Natural killer cell (primary cell): ENCODE measurements at regions not wholly inside any gene's neighbourhood (a gene's known extent, or its start where the extent isn't known, plus 50 kb on each side); places are given as distances from the start of the nearest gene placed in this dataset.

ENCODE experiments used
- ATAC-seq, 3 donors: fragments of 150-1000 bp in 2 of 3; fragments of 200-7000 bp in 1 of 3; cut with Tn5 transposase; 1 replicate in 1 of 3; 2 replicates in 2 of 3; pipeline ENCODE4 v1.10.0; 2021; ENCODE audit warnings: mild to moderate bottlenecking in 2 of 3, moderate library complexity in 2 of 3
- DNase-seq, 2 donors: peaks; one replicate each; pipeline versions ENCODE4 v3.0.0 to v3.0.0-alpha.2; 2013 to 2021; ENCODE audit warnings: mixed read lengths in 1 of 2
- H3K27ac ChIP-seq: one replicate; pipeline ENCODE4 v1.5.1; 2013; ENCODE audit warnings: mild to moderate bottlenecking, low read length
- H3K27me3 ChIP-seq: one replicate; pipeline ENCODE4 v1.6.1; 2013; ENCODE audit warnings: low read length; ENCODE audit not compliant: control insufficient read depth, insufficient read depth
- H3K36me3 ChIP-seq: one replicate; pipeline ENCODE4 v1.6.1; 2013; ENCODE audit warnings: low read length; ENCODE audit not compliant: control insufficient read depth, insufficient read depth
- H3K4me1 ChIP-seq: one replicate; pipeline ENCODE4 v1.6.1; 2013; ENCODE audit warnings: low read length; ENCODE audit not compliant: control insufficient read depth, insufficient read depth
- H3K4me3 ChIP-seq: one replicate; pipeline ENCODE4 v1.5.1; 2013; ENCODE audit warnings: low read length
- H3K9me3 ChIP-seq: one replicate; pipeline ENCODE4 v1.6.1; 2013; ENCODE audit warnings: low read length; ENCODE audit not compliant: control insufficient read depth, insufficient read depth
- H3K27ac Mint-ChIP-seq, 2 donors: one replicate each; pipeline ENCODE4 v1.8.0; 2022; ENCODE audit warnings: mild to moderate bottlenecking in 2 of 2, mixed read lengths in 2 of 2, moderate library complexity in 1 of 2
- H3K27me3 Mint-ChIP-seq, 2 donors: one replicate each; pipeline ENCODE4 v1.8.0; 2022; ENCODE audit warnings: low read depth in 2 of 2, mixed read lengths in 2 of 2
- H3K36me3 Mint-ChIP-seq: one replicate; pipeline ENCODE4 v1.8.0; 2022; ENCODE audit warnings: mixed read lengths
- H3K4me1 Mint-ChIP-seq, 2 donors: one replicate each; pipeline ENCODE4 v1.8.0; 2022; ENCODE audit warnings: mixed read lengths in 2 of 2
- H3K4me3 Mint-ChIP-seq: one replicate; pipeline ENCODE4 v1.8.0; 2022; ENCODE audit warnings: mild to moderate bottlenecking, moderate library complexity, mixed read lengths
- H3K9me3 Mint-ChIP-seq, 2 donors: one replicate each; pipeline ENCODE4 v1.8.0; 2022; ENCODE audit warnings: mixed read lengths in 2 of 2
- CTCF ChIP-seq: fragments of 200-600 bp; IDR thresholded peaks from one replicate; pipeline ENCODE4 v1.8.0; 2022; ENCODE audit warnings: antibody characterized with exemption
- WGBS: methylation state at CpG from one replicate; pipeline ENCODE4 v1.1.7; 2013; ENCODE audit warnings: missing lambda C conversion rate; ENCODE audit not compliant: insufficient coverage; 5-methylcytosine and 5-hydroxymethylcytosine counted together
- intact Hi-C: fragments of 100-400 bp; cut with micrococcal nuclease; formaldehyde crosslinking; loops from one replicate; pipeline ENCODE4 v1.14.2; 2022

- H3K36me3 ChIP-seq: no peaks in the 10 kb centered on the region
- H3K27me3 ChIP-seq: no peaks in the 10 kb centered on the region
- intact Hi-C loops: no loop called here
- ATAC-seq (no peak), DNase-seq (no peak)
- TF ChIP-seq CTCF: no peak
- H3K36me3 Mint-ChIP-seq: no peaks in the 10 kb centered on the region
- H3K4me3 Mint-ChIP-seq: no peak overlapping the region
- H3K27ac Mint-ChIP-seq: no peak overlapping the region
- H3K4me3 ChIP-seq: no peak overlapping the region
- no peak overlapping the region for H3K27ac ChIP-seq
- no peaks in the 10 kb centered on the region for H3K27me3 Mint-ChIP-seq
- H3K4me1 ChIP-seq: no peaks in the 10 kb centered on the region
- WGBS: 76% methylated on average over 9 of the region's 9 CpGs
- H3K9me3 ChIP-seq: peaks cover 4% of the 10 kb centered on the region
- no peaks in the 10 kb centered on the region for H3K4me1 Mint-ChIP-seq
- H3K9me3 Mint-ChIP-seq: peaks cover 0 to 2% of the 10 kb centered on the region in 2 donors
These were observed 345.6 kb upstream of the AJAP1 start for GRCh38 chr1:4308806-4309205.

GRCh38 chr1:4309676-4310320 lies 344.6 kb upstream of the AJAP1 start:
- no peak for TF ChIP-seq CTCF
- 67% methylated on average over 9 of the region's 9 CpGs for WGBS

GRCh38 chr1:4310396-4310923 lies 343.9 kb upstream of the AJAP1 start:
- no peak overlapping the region for H3K27ac Mint-ChIP-seq
- Histone ChIP-seq H3K4me1 (no peaks in the 10 kb centered on the region), H3K27ac (no peak overlapping the region), H3K4me3 (no peak overlapping the region), H3K27me3 (no peaks in the 10 kb centered on the region), H3K36me3 (no peaks in the 10 kb centered on the region), H3K9me3 (peaks cover 7% of the 10 kb centered on the region)
- no peak for ATAC-seq
- intact Hi-C loops: no loop called here
- no peaks in the 10 kb centered on the region for H3K36me3 Mint-ChIP-seq
- WGBS: 90% methylated on average over 8 of the region's 9 CpGs
- H3K4me1 Mint-ChIP-seq: no peaks in the 10 kb centered on the region
- H3K27me3 Mint-ChIP-seq: no peaks in the 10 kb centered on the region
- peaks cover 4% of the 10 kb centered on the region in 2 donors for H3K9me3 Mint-ChIP-seq
- no peak overlapping the region for H3K4me3 Mint-ChIP-seq
- no peak for TF ChIP-seq CTCF
- DNase-seq: no peak

More at GRCh38 chr1:4309676-4310320, 344.6 kb upstream of the AJAP1 start:
- Histone ChIP-seq H3K27me3 (no peaks in the 10 kb centered on the region), H3K36me3 (no peaks in the 10 kb centered on the region), H3K4me1 (no peaks in the 10 kb centered on the region), H3K9me3 (peaks cover 7% of the 10 kb centered on the region), H3K4me3 (no peak overlapping the region), H3K27ac (no peak overlapping the region)
- no peaks in the 10 kb centered on the region for H3K4me1 Mint-ChIP-seq
- no peaks in the 10 kb centered on the region for H3K36me3 Mint-ChIP-seq
- intact Hi-C loops: no loop called here
- ATAC-seq: no peak
- DNase-seq: no peak
- H3K4me3 Mint-ChIP-seq: no peak overlapping the region
- H3K27me3 Mint-ChIP-seq: no peaks in the 10 kb centered on the region
- H3K9me3 Mint-ChIP-seq: peaks cover under 1 to 2% of the 10 kb centered on the region in 2 donors
- H3K27ac Mint-ChIP-seq: no peak overlapping the region

- peaks cover 7% of the 10 kb centered on the region in 2 donors for H3K9me3 Mint-ChIP-seq
- no peaks in the 10 kb centered on the region for H3K4me1 ChIP-seq
- no peak overlapping the region for H3K4me3 Mint-ChIP-seq
- peaks cover 7% of the 10 kb centered on the region for H3K9me3 ChIP-seq
- no peak overlapping the region for H3K4me3 ChIP-seq
- no peak for TF ChIP-seq CTCF
- H3K36me3 Mint-ChIP-seq: no peaks in the 10 kb centered on the region
- no peaks in the 10 kb centered on the region for H3K4me1 Mint-ChIP-seq
- ATAC-seq: no peak
- WGBS: 52% methylated on average over 5 of the region's 6 CpGs
- no peak overlapping the region for H3K27ac Mint-ChIP-seq
- intact Hi-C loops: no loop called here
- H3K36me3 ChIP-seq: no peaks in the 10 kb centered on the region
- peaks cover 0 to 4% of the 10 kb centered on the region in 2 donors for H3K27me3 Mint-ChIP-seq
- no peaks in the 10 kb centered on the region for H3K27me3 ChIP-seq
- H3K27ac ChIP-seq: no peak overlapping the region
- no peak for DNase-seq
These were observed 342.4 kb upstream of the AJAP1 start for GRCh38 chr1:4312024-4312423.
